Sigmoid colon (tissue), 4 donors: ENCODE measurements at regions not wholly inside any gene's neighbourhood (a gene's known extent, or its start where the extent isn't known, plus 50 kb on each side); places are given as distances from the start of the nearest gene placed in this dataset.

Experiments
- EP300 ChIP-seq, 4 donors: sonication (generic); formaldehyde crosslinking; IDR thresholded peaks; one replicate each; pipeline ENCODE4 v1.6.1; 2017; ENCODE audit warnings: antibody characterized with exemption in 4 of 4
- TF ChIP-seq, protein P1 (sequence below), 4 experiments: fragments of 450-650 bp in 3 of 4; fragments of 200-600 bp in 1 of 4; IDR thresholded peaks; one replicate each; pipeline ENCODE4 v1.5.1; 2016 to 2019; ENCODE audit warnings: antibody characterized with exemption in 4 of 4, mild to moderate bottlenecking in 3 of 4, moderate library complexity in 2 of 4

DNA sequence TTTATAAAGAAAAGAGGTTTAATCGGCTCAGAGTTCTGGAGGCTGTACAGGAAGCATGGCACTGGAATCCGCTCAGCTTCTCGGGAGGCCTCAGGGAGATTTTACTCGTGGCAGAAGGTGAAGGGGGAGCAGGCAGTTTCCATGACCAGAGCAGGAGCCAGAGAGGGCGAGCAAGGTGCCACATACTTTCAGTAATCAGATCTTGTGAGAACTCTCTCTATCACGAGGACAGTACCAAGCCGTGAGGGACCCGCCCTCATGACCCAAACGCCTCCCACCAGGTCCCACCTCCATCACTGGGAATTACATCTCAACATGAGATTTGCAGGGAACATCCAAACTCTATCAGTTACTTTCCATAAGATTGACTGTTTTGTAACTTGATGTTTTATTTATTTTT, 70.7 kb upstream of the SYN2 start:
- TF ChIP-seq, protein P1, sequence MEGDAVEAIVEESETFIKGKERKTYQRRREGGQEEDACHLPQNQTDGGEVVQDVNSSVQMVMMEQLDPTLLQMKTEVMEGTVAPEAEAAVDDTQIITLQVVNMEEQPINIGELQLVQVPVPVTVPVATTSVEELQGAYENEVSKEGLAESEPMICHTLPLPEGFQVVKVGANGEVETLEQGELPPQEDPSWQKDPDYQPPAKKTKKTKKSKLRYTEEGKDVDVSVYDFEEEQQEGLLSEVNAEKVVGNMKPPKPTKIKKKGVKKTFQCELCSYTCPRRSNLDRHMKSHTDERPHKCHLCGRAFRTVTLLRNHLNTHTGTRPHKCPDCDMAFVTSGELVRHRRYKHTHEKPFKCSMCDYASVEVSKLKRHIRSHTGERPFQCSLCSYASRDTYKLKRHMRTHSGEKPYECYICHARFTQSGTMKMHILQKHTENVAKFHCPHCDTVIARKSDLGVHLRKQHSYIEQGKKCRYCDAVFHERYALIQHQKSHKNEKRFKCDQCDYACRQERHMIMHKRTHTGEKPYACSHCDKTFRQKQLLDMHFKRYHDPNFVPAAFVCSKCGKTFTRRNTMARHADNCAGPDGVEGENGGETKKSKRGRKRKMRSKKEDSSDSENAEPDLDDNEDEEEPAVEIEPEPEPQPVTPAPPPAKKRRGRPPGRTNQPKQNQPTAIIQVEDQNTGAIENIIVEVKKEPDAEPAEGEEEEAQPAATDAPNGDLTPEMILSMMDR (IDR thresholded peaks at IDR 0.05) = no peak
- no peak for TF ChIP-seq EP300 (IDR thresholded peaks at IDR 0.05)
